HG03558 (cell line): ENCODE measurements at regions not wholly inside any gene's neighbourhood (a gene's known extent, or its start where the extent isn't known, plus 50 kb on each side); places are given as distances from the start of the nearest gene placed in this dataset.

Experiments used
- ATAC-seq: cut with Tn5 transposase; IDR thresholded peaks from one replicate; pipeline ENCODE4 v1.9.1; 2021; ENCODE audit warnings: moderate number of reproducible peaks; ENCODE audit not compliant: unreplicated experiment; ENCODE audit errors: extremely low read depth

GRCh38 chr3:68186733-68187132 lies 532.3 kb upstream of the SUCLG2 start:
- ATAC-seq: no peak

GRCh38 chr3:68176600-68176999 lies 522.2 kb upstream of the SUCLG2 start:
- ATAC-seq: no peak

DNA sequence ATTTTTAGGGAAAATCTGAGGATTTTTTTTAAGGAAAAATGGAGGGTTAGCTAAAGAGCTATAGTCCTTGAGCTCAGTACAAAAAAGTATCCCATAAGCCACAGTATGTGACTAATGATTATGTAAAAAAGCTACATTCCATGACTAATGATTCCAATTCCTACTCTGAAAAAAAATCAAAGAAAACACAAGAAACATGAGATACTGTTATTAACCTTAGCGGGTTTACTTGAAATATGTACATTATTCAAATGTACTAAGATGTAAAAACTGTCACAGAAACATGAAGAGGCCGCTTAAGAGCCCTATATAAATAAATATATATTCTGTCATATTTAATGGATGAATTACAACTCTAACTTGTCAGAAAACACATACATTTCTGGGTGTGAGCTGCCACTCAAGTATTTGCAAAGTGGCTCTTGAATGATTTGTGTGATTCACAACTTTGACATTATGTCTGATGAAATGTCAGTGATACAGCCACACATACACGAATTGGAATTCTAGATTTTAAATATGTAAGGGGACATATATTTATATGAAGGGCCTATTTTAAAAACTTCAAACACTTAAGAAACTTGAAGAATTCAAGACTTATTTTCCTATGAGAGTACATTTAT lies 518.7 kb upstream of the SUCLG2 start:
- ATAC-seq: no peak

GRCh38 chr3:68172039-68172438 lies 517.6 kb upstream of the SUCLG2 start:
- no peak for ATAC-seq

DNA sequence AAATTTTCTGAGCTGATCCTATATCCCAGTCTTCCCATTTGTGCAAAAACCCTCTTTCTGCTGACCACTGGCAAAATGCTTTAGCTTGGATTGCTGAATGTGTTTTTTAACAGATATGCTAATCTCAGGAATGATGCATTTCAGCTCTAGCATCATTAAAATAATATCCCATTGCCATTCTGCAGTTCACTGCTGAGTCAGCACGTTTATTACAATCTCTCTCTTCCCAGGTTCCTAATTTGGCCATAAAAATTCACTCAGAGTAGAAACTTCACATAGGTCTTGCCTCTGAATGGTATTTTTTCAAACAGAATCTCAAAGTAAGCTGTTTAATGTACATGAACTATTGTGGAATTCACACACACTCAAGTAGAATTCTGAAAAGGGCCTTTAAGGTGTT lies 509.6 kb upstream of the SUCLG2 start:
- no peak for ATAC-seq

DNA sequence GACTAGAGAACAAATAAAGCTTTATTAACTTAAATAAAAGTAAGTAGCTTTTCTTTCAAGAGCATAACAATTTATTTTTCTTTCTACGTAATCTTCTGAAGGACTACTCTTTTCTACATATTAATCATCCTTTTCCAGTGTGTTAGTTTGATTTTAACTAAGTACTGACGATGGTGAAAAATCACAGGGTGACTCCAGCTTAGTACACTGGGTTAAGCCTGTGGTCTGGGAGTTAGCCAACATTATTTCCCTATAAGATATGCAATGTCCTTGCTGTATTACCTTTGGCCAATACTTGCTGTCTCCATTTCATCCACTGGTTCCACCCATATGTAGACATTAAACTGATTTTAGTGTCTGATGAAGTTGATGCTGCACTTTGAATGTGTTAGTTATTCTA lies 508.6 kb upstream of the SUCLG2 start:
- ATAC-seq: no peak

GRCh38 chr3:68162644-68163043 lies 508.2 kb upstream of the SUCLG2 start:
- ATAC-seq: no peak

GRCh38 chr3:68151359-68151758 lies 496.9 kb upstream of the SUCLG2 start:
- ATAC-seq: no peak

DNA sequence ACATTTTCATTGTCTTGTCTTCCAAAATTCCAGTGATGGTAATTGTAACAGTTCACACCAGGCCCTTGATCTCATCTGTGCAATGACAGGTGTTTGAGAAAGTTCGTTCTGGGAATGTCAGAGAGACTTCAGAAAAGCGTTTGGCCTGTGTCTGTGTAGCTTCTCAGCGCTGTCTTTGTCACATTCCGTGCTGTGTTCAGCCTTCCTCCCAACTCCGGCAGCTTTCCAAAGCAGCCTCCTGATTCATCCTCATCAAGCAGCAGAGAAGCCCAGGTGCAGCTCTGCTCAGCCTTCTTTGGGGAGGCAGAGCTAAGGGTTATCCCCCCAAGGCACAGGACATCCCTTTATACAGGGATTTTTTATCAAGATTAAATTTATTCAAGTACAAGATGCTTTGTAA lies 494.0 kb upstream of the SUCLG2 start:
- ATAC-seq: no peak

DNA sequence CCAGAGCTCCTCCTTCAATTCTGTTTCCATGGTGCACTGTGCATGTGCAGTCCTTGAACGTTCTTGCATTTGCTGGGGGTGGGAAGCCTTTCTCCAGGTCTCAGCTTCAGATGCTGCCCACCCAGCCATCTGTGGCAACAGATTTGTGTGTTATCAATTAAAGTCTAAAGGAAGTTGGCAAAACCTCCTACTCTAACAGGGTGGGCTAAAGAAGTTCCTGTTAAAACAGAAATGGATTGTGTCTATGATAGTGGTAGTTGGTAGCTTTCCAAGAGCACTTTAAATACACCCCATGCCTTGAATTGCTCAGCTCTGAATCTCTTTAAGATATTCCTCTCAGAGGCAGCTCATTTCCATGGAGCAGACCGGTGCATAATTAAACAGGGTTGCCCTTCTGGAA lies 488.0 kb upstream of the SUCLG2 start:
- no peak for ATAC-seq

GRCh38 chr3:68139897-68140296 lies 485.5 kb upstream of the SUCLG2 start:
- ATAC-seq: no peak

GRCh38 chr3:68136411-68136810 lies 482.0 kb upstream of the SUCLG2 start:
- ATAC-seq: no peak

GRCh38 chr3:68135067-68135466 lies 480.7 kb upstream of the SUCLG2 start:
- ATAC-seq: no peak

DNA sequence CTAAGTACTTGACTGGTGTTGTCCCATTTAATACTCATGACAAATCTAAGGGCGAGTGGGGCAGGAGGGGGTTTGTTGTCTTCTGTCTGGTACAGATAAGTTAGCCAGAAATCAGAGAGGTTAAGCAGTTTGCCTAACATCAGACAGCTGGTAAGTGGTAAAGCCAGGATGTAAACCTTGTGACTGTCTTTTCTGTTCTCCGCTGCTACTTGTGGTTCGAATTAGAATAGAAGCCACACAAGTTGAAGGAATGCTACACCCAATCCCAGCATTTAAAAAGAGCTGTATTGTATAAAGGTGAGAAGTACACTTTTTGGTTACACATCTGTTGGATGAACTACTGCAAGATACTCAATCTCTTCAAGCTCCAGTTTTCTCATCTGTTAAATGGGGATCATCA lies 474.7 kb upstream of the SUCLG2 start:
- no peak for ATAC-seq

DNA sequence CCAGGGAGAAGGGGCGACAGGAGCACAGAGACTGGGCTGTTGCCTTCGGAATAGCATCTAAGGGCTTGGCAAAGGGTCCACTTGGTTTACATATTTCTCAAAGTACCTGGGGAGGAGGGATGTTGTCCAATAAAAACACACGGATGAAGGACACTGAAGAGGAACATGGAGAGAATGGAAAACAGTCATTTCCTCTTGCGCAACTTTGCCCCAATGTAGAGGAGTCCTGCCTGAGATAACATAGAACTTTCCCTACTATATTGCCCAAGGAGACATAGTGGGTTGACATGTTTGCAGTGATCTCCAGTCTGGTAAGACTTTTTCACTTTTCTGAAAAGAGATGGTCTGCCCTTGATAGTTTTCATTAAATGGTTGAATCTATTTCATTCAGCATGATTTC lies 468.8 kb upstream of the SUCLG2 start:
- no peak for ATAC-seq

DNA sequence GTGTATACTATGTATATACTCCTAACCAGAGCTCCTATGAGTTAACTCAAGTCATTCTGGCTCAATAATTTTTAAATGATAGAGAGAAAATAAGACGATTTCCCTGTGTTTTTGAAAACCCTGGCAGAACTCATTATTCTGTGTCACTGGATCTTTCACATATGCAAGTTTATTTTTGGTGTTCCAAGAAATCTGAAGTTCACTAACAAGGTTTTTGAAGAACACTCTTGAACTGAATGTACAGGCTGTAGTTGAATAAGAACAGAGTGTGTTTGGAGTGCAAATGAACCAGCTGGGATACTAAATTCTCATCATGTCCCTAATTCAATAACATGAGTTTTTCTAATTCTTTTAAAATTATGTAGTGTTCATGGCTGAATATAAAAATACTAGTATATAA lies 466.9 kb upstream of the SUCLG2 start:
- ATAC-seq: no peak

- ATAC-seq: no peak
Measured at GRCh38 chr3:68116580-68116979, 462.2 kb upstream of the SUCLG2 start.

DNA sequence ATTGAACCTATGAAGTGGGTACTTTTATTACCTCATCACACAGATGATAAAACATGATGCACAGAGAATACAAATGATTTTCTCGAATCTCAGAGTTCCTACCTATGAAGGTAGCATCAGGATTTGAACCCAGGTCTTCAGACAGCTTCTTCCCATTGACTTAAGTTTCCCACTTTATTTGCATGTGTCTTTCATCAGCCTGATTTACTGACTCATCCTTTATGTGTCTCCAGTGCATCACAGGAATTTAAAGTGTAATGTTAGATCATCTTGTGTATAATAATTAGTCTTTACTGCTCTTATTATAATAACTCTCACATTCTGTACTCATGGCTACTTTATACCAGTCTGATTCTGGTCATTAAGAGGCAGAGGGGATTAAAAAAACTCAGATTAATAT lies 449.4 kb upstream of the SUCLG2 start:
- ATAC-seq: no peak

GRCh38 chr3:68090571-68090970 lies 436.2 kb upstream of the SUCLG2 start:
- no peak for ATAC-seq

DNA sequence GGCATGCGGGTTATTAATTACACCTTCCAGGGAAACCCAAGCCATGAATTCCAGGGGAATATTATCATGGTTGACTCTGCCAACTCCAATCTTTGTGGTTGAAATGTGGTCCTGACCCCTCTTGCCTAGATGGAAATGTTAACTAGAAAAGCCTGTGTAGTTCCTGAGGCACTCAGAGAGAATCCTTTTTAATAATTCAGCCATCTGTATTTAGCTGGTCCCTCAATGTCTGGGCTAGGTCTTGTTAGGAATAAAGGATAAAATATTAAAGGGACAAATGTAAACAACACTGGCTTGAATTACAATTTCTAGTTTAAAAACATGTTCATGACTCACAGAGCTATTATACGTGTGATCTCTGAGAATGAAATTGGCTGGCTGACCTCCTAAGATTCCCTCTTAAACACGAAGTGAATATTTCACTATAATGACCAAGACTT lies 435.2 kb upstream of the SUCLG2 start:
- no peak for ATAC-seq

DNA sequence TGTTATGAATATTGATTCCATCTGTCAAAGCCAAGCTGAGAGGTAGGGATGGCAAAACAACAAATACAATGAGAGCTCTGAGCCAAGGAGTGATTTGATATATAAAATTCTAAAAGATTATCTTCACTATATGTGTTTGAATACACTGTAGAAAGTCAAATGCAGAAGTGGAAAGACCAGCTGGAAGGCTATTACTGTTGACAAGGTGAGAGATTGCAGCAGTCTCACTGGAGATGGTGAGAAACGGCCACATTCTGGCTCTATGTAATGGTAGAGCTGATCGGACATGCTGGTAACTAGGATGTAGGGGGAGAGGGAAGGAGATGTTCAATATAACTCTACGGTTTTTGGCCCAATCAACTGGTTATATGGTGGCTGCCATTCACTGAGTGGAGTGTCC lies 434.2 kb upstream of the SUCLG2 start:
- ATAC-seq: no peak

DNA sequence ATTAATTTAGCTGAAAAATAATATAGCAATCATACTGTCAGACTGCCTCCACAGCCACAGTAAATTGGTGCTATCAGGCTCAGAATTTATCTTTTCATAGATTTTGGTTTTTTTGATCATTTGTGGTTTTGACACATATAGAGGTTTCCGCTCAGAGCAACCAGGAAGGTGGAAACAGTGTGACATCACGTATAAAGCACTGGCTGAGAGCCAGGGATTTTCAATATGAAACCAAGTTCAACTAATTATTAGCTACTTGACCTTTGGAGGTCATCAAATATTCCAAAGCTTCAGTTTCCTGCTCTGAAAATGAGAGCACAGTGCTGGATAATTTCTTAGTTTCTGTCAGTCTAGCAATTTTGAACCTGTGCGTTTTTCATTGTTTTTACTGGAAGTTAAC lies 433.8 kb upstream of the SUCLG2 start:
- ATAC-seq: no peak

- ATAC-seq: no peak
Measured at GRCh38 chr3:68072062-68072461, 417.6 kb upstream of the SUCLG2 start.
